ENCODE measurements at regions not wholly inside any gene's neighbourhood (a gene's known extent, or its start where the extent isn't known, plus 50 kb on each side); places are given as distances from the start of the nearest gene placed in this dataset.

GRCh38 chr1:5613900-5614299 lies 378.3 kb downstream of the NPHP4 start:
- TF ChIP-seq POLR2A (IDR thresholded peaks at IDR 0.05) (no peak), CTCF (IDR thresholded peaks at IDR 0.05) (no peak), EP300 (IDR thresholded peaks at IDR 0.05; ENCODE audit: low read depth) (no peak), POLR2AphosphoS5 (IDR thresholded peaks at IDR 0.05) (no peak)
